ENCODE measurements at regions not wholly inside any gene's neighbourhood (a gene's known extent, or its start where the extent isn't known, plus 50 kb on each side); places are given as distances from the start of the nearest gene placed in this dataset.

DNA sequence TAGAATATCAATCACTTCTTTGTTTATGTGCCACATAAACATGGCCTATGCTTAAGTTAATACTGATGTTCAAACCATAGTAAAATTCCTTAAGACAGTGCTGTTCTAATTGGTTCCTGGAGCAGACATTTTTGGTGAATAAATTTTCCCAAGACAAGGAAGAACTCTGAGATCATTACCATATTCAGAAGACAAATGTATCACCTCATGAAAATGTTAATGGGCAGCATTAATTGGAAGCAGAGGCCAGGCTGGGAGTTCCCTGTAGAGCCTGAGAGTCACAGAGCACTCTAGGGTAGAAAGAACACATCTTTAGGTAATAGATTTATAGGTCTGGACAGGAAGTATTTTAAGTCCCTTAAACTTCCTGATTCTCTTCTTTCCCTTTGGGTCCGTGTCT, 240.2 kb downstream of the MAN2A1 start:
- no peaks in the 10 kb centered on the region for H3K9me3 ChIP-seq (ENCODE audit: control insufficient read depth, low read length)

DNA sequence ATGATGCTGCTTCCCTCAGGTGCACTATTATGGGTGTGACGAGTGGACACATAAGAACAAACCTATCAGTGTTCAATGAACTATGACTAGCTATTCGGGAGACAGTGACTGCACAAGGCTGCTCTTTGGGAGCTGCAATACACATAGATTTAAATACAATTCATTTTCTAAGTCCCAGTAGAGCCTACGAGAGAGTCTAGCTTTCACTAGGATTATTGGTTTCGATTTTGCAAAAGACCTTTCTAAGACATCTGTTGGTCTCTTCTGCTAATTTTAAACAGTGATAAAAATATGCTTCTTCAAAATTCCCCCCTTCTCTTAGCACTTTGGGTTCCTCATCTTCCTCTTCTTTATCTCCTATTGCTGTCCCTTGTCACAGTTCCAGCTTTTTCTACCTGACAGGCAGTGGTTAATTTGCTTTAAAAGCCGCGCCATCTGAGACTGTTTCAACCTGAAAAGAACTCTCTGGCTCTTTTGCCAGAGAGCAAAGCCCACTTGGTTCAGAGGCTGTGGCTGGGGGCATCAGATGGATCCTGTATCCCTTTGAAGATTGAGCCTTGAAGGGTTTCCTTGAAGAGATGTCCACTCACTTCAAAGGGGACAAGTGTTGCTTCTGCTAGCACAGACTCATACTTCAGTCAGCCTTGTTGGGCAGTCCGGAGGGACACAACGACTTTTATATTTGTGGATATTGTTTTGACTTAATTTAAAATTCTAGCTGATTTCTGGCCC, 241.5 kb downstream of the MAN2A1 start:
- H3K27me3 ChIP-seq (replicated peaks; ENCODE audit: control insufficient read depth, insufficient read depth, low read length), result no peaks in the 10 kb centered on the region
- H3K4me3 ChIP-seq (ENCODE audit: low read length), result no peak overlapping the region
- no peak overlapping the region for H3K9ac ChIP-seq (ENCODE audit: low read length)
- DNase-seq (ENCODE audit: low read depth), result no peak
- no peaks in the 10 kb centered on the region for H3K36me3 ChIP-seq (ENCODE audit: control insufficient read depth, insufficient read depth, low read length, severe bottlenecking)
- H3K9me3 ChIP-seq (ENCODE audit: control insufficient read depth, low read length), result no peaks in the 10 kb centered on the region
- H3K4me1 ChIP-seq (ENCODE audit: control insufficient read depth, insufficient read depth, low read length), result no peaks in the 10 kb centered on the region

More for the DNA sequence above, 240.2 kb downstream of the MAN2A1 start:
- Histone ChIP-seq H3K27me3 (replicated peaks; ENCODE audit: control insufficient read depth, insufficient read depth, low read length) (peaks cover 4% of the 10 kb centered on the region), H3K4me3 (ENCODE audit: low read length) (no peak overlapping the region), H3K9ac (ENCODE audit: low read length) (no peak overlapping the region), H3K4me1 (ENCODE audit: control insufficient read depth, insufficient read depth, low read length) (no peaks in the 10 kb centered on the region), H3K36me3 (ENCODE audit: control insufficient read depth, insufficient read depth, low read length, severe bottlenecking) (no peaks in the 10 kb centered on the region)
- no peak for DNase-seq (ENCODE audit: low read depth)

DNA sequence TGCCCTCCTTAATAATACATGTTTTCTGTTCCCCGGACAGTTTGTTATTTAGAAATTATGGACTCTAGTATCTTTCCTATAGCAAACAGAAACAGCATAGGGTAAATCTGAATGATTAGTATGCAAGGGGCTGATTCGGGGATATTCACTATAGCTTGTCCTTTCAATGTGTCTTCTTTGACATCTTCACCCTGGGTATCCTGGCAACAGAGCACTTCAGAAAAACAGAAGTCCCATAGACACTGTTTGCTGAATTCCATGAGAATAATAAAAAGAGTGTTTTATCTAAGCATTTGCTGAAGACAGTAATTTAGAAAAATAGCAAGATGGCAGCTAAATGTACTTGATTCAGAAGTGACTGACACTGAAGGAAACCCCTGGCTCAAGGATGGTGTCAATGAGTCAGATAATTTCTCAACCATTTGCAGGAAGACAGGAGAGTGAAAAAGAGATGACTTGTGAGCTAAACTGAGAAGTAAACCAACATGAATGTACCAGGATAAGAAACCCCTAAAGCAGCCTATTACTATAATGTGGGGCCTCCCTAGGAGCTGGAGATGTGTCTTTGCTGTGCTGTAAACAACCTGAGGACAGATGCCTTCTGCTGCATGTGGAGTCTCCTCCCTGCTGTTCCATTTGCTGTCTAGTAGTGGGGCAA, 246.2 kb downstream of the MAN2A1 start:
- H3K4me3 ChIP-seq (ENCODE audit: low read length), result no peak overlapping the region
- peaks cover 4% of the 10 kb centered on the region for H3K27me3 ChIP-seq (replicated peaks; ENCODE audit: control insufficient read depth, insufficient read depth, low read length)
- H3K36me3 ChIP-seq (ENCODE audit: control insufficient read depth, insufficient read depth, low read length, severe bottlenecking), result no peaks in the 10 kb centered on the region
- H3K9ac ChIP-seq (ENCODE audit: low read length), result no peak overlapping the region
- H3K9me3 ChIP-seq (ENCODE audit: control insufficient read depth, low read length), result peaks cover 6% of the 10 kb centered on the region
- no peak for DNase-seq (ENCODE audit: low read depth)
- no peaks in the 10 kb centered on the region for H3K4me1 ChIP-seq (ENCODE audit: control insufficient read depth, insufficient read depth, low read length)

- Histone ChIP-seq H3K27me3 (replicated peaks; ENCODE audit: control insufficient read depth, insufficient read depth, low read length) (peaks cover 4% of the 10 kb centered on the region), H3K4me1 (ENCODE audit: control insufficient read depth, insufficient read depth, low read length) (no peaks in the 10 kb centered on the region), H3K9me3 (ENCODE audit: control insufficient read depth, low read length) (peaks cover 6% of the 10 kb centered on the region), H3K9ac (ENCODE audit: low read length) (no peak overlapping the region), H3K4me3 (ENCODE audit: low read length) (no peak overlapping the region), H3K36me3 (ENCODE audit: control insufficient read depth, insufficient read depth, low read length, severe bottlenecking) (no peaks in the 10 kb centered on the region)
- DNase-seq (ENCODE audit: low read depth), result no peak
These were observed 247.3 kb downstream of the MAN2A1 start for GRCh38 chr5:109936996-109937395.

- no peak overlapping the region for H3K9ac ChIP-seq (ENCODE audit: low read length)
- H3K4me3 ChIP-seq (ENCODE audit: low read length), result no peak overlapping the region
- DNase-seq (ENCODE audit: low read depth), result no peak
- no peaks in the 10 kb centered on the region for H3K4me1 ChIP-seq (ENCODE audit: control insufficient read depth, insufficient read depth, low read length)
- no peaks in the 10 kb centered on the region for H3K36me3 ChIP-seq (ENCODE audit: control insufficient read depth, insufficient read depth, low read length, severe bottlenecking)
- peaks cover 6% of the 10 kb centered on the region for H3K9me3 ChIP-seq (ENCODE audit: control insufficient read depth, low read length)
- H3K27me3 ChIP-seq (replicated peaks; ENCODE audit: control insufficient read depth, insufficient read depth, low read length), result peaks cover 9% of the 10 kb centered on the region
These were observed 248.2 kb downstream of the MAN2A1 start for GRCh38 chr5:109937951-109938350.

GRCh38 chr5:109938453-109938852, 248.7 kb downstream of the MAN2A1 start:
- Histone ChIP-seq H3K36me3 (ENCODE audit: control insufficient read depth, insufficient read depth, low read length, severe bottlenecking) (no peaks in the 10 kb centered on the region), H3K4me3 (ENCODE audit: low read length) (no peak overlapping the region), H3K27me3 (replicated peaks; ENCODE audit: control insufficient read depth, insufficient read depth, low read length) (peaks cover 9% of the 10 kb centered on the region), H3K4me1 (ENCODE audit: control insufficient read depth, insufficient read depth, low read length) (no peaks in the 10 kb centered on the region), H3K9me3 (ENCODE audit: control insufficient read depth, low read length) (peaks cover 6% of the 10 kb centered on the region), H3K9ac (ENCODE audit: low read length) (no peak overlapping the region)
- DNase-seq (ENCODE audit: low read depth), result no peak

GRCh38 chr5:109939116-109939682, 249.5 kb downstream of the MAN2A1 start:
- Histone ChIP-seq H3K4me3 (ENCODE audit: low read length) (no peak overlapping the region), H3K9ac (ENCODE audit: low read length) (no peak overlapping the region), H3K9me3 (ENCODE audit: control insufficient read depth, low read length) (peaks cover 6% of the 10 kb centered on the region), H3K27me3 (replicated peaks; ENCODE audit: control insufficient read depth, insufficient read depth, low read length) (peaks cover 9% of the 10 kb centered on the region), H3K36me3 (ENCODE audit: control insufficient read depth, insufficient read depth, low read length, severe bottlenecking) (no peaks in the 10 kb centered on the region), H3K4me1 (ENCODE audit: control insufficient read depth, insufficient read depth, low read length) (no peaks in the 10 kb centered on the region)
- DNase-seq (ENCODE audit: low read depth), result peak; percentile 21

DNA sequence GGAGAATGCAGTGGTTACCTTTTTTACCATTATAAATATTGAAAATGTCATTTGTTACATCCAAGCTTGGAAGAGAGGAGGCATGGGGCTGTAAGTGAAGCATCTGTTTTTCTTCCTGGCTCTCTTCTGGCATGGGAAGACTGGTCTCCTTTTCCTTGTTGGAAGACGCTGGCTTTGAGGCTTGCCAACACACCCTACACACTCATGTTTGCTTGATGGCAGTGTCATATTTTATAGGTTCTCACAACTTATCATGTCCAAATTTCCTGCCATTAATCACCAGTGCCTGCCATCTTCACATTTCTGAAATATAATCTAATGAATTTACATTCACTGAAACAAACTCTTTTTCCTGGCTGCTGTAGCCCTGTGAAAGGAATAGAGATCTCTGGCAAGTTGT, 252.9 kb downstream of the MAN2A1 start:
- Histone ChIP-seq H3K9me3 (ENCODE audit: control insufficient read depth, low read length) (peaks cover 6% of the 10 kb centered on the region), H3K9ac (ENCODE audit: low read length) (no peak overlapping the region), H3K36me3 (ENCODE audit: control insufficient read depth, insufficient read depth, low read length, severe bottlenecking) (no peaks in the 10 kb centered on the region), H3K4me3 (ENCODE audit: low read length) (no peak overlapping the region), H3K27me3 (replicated peaks; ENCODE audit: control insufficient read depth, insufficient read depth, low read length) (peaks cover 21% of the 10 kb centered on the region), H3K4me1 (ENCODE audit: control insufficient read depth, insufficient read depth, low read length) (no peaks in the 10 kb centered on the region)
- no peak for DNase-seq (ENCODE audit: low read depth)

DNA sequence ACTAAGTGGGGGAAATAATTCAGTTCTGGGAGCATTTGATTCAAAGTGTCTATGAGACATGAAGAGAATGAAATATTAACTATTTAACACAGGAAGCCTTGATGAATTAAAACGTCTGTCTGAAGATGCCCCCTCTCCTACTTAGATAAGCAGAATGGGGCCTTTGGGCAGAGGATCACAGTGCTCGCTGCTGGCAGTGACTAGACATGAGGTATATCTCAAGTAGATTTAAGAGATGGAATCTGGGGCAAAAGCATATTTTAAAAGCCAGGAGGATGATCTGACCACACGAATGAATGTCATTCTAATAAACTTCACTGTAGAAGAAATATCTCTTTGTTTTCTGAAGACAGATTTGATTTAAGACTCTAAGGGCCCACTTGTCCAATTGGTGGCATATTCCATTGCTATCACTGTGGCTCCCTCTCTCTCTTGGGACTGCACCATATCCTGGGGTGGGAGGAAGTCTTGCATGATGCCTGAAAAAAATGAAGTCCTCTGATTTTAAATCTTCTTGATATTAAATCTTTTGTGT, 254.0 kb downstream of the MAN2A1 start:
- H3K27me3 ChIP-seq (replicated peaks; ENCODE audit: control insufficient read depth, insufficient read depth, low read length), result peaks cover 17% of the 10 kb centered on the region
- no peaks in the 10 kb centered on the region for H3K36me3 ChIP-seq (ENCODE audit: control insufficient read depth, insufficient read depth, low read length, severe bottlenecking)
- no peak overlapping the region for H3K9ac ChIP-seq (ENCODE audit: low read length)
- DNase-seq (ENCODE audit: low read depth), result no peak
- no peaks in the 10 kb centered on the region for H3K4me1 ChIP-seq (ENCODE audit: control insufficient read depth, insufficient read depth, low read length)
- no peak overlapping the region for H3K4me3 ChIP-seq (ENCODE audit: low read length)
- peaks cover 6% of the 10 kb centered on the region for H3K9me3 ChIP-seq (ENCODE audit: control insufficient read depth, low read length)

DNA sequence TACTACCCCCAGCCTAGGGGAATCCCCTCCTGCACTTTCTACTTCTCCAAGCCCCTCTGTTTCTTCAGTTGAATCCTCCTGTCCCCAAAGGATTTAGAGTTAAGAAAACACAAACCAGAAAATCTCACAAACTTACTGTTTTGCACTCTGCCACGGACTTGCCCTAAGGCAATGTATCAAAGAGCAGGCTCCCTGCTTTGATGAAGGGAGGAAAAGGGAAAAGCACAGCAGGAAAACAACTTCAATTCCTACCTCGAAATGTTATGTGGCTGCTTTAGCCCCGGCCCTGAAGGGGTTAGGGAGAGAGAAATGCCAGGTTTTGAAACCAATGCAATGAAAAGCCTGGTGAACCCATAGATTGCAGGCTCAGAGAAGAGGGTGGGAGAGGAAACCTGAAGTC, 254.7 kb downstream of the MAN2A1 start:
- Histone ChIP-seq H3K9ac (ENCODE audit: low read length) (no peak overlapping the region), H3K9me3 (ENCODE audit: control insufficient read depth, low read length) (peaks cover 6% of the 10 kb centered on the region), H3K27me3 (replicated peaks; ENCODE audit: control insufficient read depth, insufficient read depth, low read length) (peaks cover 17% of the 10 kb centered on the region), H3K36me3 (ENCODE audit: control insufficient read depth, insufficient read depth, low read length, severe bottlenecking) (no peaks in the 10 kb centered on the region), H3K4me3 (ENCODE audit: low read length) (no peak overlapping the region), H3K4me1 (ENCODE audit: control insufficient read depth, insufficient read depth, low read length) (no peaks in the 10 kb centered on the region)
- peak; percentile 19 for DNase-seq (ENCODE audit: low read depth)

DNA sequence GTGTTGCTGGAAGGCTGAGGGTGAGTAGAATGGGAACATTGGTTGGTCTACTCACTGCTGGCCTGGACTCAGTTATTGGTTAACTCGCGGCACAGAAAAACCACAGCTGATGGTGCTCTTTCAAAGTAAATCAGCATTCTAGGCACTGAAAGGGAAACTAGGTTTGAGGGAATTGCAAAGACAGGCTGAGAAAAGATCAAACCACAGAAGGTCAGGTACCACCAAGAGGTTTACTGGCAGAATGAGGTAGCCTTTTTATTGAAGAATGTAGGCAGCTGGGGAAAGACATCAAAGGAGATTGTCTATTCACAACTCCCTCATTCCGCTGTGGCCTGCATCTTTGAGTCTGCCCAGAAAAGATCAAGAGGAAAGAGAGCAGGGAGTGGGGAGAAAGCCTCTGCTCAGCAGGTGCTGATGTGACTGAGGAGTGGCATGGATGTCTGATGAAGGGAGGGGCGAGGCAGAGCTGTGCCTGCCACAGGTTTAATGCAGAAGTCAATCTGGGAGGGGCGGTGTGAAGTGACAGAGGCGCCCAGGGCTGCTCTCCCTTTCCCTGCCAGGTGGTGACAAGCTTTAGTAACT, 255.5 kb downstream of the MAN2A1 start:
- H3K4me3 ChIP-seq (ENCODE audit: low read length), result no peak overlapping the region
- H3K9ac ChIP-seq (ENCODE audit: low read length), result no peak overlapping the region
- no peaks in the 10 kb centered on the region for H3K4me1 ChIP-seq (ENCODE audit: control insufficient read depth, insufficient read depth, low read length)
- no peaks in the 10 kb centered on the region for H3K36me3 ChIP-seq (ENCODE audit: control insufficient read depth, insufficient read depth, low read length, severe bottlenecking)
- no peak for DNase-seq (ENCODE audit: low read depth)
- H3K27me3 ChIP-seq (replicated peaks; ENCODE audit: control insufficient read depth, insufficient read depth, low read length), result peaks cover 17% of the 10 kb centered on the region
- peaks cover 6% of the 10 kb centered on the region for H3K9me3 ChIP-seq (ENCODE audit: control insufficient read depth, low read length)
